NK-92 treated with Interleukin-12 subunit alpha and Interleukin-12 subunit beta, amount 100 ng/mL, for 24 hours (cell line): ENCODE measurements at regions not wholly inside any gene's neighbourhood (a gene's known extent, or its start where the extent isn't known, plus 50 kb on each side); places are given as distances from the start of the nearest gene placed in this dataset.

Experiments
- DNase-seq: peaks from one replicate; lab custom pipeline; 2025; lab: John Stamatoyannopoulos, UW

DNA sequence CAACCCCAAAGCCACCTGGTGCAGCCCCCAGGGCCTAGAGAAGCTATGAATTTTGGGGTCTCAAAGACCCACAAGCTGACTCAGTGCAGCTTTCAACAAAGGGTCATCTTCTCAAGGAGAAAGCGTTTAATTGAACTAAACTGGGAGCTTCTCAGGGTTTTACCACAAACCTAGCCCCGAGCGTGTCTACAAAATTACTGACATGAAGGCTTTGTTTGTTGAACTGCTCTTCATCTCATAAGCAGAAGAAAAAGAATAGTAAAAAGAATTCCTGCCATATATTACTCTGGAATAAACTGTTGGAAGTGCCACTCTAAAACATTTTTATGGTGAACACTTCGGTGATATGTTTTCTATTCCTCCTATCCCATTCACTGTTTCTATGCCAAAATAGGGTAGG lies 50.8 kb upstream of the INCENP start:
- no peak for DNase-seq

DNA sequence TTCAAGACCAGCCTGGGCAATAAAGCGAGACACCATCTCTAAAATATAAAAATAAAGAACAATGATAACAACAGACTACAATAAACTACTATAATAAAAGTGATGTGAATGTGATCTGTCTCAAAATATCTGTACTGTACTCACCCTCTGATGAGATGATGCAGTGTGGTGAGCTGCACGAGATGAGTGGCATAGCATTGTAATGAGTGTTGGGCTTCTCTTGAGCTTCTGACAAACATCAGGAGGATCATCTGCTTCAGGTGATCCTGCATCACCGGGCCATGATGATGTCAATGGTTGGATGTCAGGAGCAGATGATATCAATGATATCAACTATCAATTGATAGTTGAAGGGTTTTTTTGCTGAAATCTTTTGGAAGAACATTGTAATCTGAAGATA lies 52.4 kb upstream of the INCENP start:
- no peak for DNase-seq

DNA sequence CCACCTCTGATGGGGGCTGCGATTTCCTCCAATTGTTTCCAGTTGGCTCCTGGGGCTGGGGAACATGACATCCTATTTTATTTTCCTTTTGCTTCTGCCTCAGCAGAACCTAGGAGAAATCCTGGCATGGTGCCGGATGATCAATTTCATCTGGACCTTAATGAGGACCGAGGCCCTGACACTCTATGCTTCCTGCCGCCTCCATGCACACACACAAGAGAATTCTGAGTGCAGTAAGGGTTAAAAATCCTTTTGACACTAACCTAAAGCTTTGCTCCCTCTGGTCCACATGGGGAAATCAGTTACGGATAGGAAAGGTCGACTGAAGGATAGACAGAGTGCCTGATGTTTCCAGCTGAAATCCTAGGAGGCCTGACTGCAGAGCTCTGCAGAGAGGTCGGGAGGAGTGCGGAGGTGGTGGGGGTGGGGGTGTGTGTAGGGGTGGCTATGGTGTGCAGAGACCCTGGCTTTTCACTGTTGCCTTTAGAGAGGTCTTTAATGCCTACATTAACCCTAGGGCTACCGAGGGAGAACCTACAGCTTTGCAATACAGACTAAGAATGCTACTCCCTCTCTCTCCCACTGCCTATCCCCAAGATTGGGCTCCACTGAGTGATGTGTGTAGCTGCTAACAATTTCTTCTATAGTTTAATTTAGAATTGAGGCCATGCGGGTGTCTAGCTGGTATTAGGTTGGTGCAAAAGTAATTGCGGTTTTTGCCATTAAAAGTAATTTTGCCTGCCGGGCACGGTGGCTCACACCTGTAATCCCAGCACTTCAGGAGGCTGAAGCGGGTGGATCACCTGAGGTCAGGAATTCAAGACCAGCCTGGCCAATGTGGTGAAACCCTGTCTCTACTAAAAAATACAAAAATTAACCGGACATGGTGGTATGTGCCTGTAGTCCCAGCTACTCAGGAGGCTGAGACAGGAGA lies 53.6 kb upstream of the INCENP start:
- no peak for DNase-seq

DNA sequence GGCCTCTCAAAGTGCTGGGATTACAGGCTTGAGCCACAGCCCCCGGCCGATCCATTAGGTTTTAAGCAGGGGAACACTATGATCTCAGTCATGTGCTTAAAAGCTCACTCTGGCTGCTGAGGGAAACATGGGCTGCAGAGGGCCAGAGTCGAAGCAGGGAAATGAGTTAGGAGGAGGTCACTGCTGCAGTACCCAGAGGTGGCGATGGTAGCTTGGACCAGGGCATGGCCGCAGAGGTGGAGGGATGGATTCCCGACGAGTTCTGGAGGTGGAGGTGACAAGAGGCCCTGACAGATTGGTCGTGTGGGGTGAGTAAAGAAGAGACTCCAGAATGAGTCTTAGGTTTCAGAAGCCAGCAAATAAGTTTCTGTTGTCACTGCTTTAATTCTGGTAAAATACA lies 54.4 kb upstream of the INCENP start:
- no peak for DNase-seq

DNA sequence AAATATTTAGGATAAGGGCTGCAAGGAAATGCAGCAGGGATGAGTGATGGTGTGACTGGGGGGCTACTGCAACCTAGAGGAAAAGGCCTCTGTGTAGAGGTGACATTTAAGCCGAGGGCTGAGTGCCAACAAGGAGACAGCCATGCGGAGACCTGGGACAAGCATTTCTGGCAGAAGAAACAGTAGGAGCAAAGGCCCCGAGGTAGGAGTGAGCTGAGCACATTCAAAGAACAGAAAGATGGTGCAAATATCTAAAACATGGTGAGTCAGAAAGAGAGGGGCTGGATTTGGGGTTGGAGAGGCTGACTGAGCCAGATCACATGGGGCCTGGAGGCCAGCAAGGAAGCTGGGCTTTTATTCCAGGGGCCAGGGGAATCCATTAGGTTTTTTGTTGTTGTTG lies 55.1 kb upstream of the INCENP start:
- no peak for DNase-seq

DNA sequence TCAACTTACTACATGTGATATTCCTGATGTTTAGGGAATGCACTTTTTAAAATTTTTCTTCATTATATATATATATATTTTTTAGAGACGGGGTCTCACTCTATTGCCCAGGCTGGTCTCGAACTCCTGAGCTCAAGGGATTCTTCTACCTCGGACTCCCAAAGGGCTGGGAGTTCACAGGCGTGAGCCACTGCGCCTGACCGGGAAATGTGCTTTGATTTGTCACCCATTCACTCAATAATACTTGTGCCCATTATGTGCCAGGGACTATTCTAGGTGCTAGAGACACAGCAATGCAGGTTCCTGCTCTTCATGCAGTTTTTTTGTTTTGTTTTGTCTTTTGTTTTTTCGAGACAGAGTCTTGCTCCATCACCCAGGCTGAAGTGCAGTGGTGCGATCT lies 56.1 kb upstream of the INCENP start:
- no peak for DNase-seq

DNA sequence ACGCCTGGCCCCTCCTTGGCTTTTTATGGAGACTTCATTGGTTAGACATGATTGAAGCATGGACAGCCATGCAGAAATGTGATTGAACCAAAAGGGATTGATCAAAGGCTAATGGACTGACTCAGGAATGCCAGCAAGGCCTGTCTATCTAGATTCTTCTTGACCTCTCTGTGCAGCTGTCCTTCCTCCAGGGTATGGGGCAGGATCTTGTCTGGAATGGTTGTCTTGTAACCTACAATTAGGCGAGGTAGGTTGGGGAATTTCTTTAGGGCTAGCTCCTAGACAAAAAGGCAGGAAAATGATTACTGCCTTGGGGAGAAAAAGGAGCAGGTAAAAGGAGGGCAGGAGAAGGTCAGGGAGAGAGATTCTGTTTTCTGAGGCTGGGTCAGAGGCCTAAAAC lies 59.6 kb upstream of the INCENP start:
- DNase-seq, result no peak

DNA sequence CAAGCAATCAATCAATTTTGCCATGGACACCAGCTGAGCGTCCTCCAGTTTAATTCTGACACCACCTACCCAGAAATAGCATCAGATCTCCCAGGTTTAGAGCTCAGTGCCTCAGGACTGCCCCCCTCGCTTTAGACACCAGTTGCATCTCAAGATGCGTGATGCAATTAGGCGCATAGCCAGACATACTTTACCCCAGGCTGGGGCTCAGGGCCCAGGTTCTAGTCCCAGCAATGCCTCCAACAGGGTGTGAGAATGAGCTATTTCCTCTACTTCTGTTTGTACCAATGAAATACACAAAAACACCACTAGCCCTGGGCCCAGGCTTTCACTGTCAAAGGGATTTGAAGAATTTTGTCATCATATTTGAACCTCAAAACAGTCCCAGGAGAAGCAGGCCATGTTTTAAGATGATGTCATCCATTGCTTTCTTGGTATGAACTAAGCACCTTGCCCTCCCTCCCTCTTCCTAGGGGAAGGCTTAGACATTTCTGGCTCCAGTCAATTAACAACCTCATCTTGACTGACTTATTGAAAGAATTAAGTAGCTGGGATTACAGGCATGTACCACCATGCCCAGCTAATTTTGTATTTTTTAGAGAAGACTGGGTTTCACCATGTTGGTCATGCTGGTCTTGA lies 61.5 kb upstream of the INCENP start:
- DNase-seq, result no peak

DNA sequence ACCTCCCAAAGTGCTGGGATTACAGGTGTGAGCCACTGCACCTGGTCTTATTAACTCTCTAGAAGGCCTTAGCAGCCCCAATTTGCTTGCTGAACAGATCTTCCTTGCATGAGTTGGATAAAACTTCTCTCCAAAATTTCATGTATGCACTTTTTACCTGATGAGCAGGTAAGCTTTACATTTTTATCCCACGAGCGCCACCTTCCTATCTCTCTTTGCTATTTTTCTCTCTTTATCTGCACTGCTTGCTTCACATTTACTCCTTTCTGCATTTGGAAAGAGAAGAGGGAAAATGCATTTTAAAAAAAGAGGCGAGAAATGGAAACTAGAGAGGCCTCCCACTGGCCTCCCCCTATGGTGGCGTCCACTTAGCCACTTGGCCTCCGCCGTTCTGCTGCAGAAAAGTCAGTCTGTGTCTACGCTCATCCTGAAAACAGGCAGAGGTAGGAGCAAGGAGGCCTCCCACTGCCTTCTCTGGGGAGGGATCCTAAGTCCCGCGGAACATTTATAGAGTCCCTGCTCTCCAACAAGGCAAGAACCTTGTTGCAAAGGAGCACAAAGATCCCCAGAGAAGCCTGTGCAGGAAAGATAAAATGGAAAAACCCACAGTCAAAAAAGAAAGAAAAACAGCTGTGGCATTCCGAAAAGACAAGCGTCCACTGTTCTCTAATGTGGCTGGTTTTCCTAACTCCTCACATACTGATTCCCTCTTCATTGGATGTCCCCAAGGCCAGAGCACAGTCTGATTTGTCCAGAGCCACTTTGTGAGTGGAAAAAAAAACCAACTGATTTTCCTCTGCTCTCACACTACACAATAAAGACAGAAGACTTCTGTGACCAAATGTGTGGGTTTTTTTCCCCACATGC lies 62.2 kb upstream of the INCENP start:
- DNase-seq, result no peak

DNA sequence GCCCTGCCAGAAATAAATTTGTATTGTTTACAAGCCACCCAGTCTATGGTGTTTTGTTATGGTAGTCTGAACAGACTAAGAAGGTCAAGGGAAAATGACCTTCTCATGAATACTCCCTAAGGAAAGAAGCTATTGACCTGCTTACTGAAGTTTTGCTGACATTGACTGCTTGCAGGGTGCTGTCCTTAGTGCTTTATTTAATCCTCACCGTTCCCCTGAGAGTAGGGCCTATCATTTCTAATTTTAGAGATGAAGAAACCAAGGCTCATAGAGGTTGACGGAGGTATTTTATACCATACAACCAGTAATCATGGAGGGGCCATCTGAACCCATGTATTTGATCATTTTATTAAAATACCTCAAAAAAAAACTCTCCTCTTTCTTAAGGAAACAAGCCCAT lies 66.7 kb upstream of the INCENP start:
- DNase-seq, result no peak

DNA sequence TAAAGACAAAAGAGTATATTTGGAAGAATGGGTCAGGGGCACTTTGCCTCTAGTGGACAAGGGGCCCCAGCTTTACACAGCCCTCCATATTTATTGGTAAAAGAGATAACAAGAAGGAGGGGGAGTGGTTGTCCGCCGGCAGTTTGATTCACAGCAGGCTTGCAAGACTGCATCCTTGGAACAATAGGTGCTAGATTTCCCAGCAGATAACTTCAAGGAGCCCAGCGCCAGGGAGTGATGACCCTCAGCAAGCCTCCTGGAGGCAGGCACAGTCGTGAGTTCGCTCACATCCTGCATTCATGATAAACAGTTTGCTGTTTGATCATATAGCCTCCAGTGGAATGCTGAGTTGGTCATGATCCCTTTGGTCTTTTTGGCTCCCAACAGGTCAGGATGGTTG lies 67.8 kb upstream of the INCENP start:
- no peak for DNase-seq

DNA sequence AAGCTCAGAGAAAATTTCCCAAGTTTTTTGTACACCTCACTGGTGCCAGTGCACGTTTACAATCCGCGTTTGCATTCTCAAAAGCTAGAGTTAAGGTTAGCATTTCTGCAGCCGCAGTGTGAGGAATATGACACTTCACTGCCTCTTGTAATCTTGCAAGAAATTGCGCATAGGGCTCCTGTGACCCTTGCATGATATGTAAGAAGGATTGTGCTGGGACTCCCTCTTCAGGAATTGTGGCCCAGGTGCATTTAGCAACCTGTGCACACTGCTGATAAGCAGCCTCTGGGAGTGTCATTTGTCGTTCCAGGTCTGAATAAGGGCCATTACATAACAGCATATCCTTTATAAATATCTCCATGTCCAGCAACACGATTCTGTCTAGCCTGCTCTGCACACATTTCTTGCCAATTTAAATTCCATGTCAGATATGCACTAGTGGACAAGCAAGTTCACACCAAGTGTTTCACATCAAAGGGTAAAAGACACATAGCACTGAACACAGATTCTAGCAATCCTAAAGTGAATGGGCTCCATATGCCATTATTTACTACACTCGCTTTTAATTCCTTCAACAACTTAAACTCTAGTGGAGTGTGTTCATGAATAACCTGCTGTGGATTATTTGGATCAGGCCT lies 69.2 kb upstream of the INCENP start:
- DNase-seq, result peak; percentile 71

DNA sequence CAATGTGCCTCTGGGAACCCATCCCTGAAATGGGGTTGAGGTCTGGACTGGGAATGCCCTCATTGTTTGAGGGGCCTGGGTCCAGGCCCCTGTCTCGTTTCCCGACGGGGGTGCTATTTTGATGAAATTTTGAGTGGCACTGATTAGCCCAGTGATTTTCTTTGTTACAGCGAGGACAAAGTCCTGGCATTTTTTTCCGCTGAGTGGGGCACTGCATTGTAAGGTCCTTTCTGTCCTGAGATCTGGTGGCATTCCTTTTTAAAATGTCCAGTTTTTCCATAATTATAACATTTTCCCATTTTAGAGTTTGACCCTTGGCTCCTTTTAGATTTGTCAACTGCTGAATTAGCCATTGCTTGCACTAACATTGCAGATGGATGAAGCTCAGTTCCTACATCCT lies 69.7 kb upstream of the INCENP start:
- no peak for DNase-seq

DNA sequence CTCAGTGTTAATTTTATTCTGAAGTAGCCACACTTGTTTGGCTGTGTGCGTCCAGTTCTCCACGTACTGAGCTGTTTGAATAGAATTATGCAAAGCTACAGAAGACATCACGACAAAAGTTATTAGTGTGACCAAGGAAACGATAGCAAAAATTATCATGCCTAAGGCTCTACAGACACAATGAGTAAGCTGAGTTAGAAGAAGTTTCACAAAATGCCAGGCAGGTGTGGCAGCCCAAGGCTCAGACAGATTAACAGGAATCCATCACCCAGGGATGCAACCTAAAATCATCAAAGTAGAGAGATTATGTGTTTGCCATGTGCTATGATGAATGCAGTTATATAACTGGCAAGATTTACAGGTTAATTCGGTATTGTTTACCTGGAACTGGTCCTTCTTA lies 73.1 kb upstream of the INCENP start:
- no peak for DNase-seq

DNA sequence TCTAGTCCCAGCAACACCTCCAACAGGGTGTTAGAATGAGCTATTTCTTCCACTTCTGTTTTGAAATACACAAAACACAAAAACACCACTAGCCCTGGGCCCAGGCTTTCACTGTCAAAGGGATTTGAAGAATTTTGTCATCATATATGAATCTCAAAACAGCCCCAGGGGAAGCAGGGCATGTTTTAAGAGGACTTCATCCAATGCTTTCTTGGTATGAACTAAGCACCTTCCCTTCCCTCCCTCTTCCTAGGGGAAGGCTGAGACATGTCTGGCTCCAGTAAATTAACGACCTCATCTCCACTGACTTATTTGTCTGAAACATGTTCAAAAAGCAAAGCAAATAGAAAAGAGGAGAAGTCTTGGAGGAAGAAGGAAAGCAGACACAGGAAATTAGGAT lies 75.7 kb upstream of the INCENP start:
- no peak for DNase-seq

DNA sequence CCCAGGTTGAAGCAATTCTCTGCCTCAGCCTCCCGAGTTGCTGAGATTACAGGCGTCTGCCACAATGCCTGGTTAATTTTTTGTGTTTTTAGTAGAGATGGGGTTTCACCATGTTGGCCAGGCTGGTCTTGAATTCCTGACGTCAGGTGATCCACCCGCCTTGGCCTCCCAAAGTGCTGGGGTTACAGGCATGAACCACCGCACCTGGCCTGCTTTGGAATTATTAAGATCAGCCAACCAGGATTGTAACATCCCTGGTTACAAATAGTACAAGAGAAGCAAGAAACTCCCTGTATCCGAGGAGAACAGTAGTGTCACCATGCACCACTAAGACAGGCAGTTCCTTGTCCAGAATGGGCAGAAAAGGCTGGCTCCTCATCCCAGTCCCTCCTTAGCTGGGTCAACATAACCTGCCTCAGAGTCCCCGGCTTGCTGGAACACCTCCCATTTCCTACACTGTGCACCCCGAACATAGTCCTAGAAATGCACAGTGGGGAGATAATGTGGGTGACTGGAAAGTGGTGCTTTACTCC lies 77.2 kb upstream of the INCENP start:
- DNase-seq, result no peak

DNA sequence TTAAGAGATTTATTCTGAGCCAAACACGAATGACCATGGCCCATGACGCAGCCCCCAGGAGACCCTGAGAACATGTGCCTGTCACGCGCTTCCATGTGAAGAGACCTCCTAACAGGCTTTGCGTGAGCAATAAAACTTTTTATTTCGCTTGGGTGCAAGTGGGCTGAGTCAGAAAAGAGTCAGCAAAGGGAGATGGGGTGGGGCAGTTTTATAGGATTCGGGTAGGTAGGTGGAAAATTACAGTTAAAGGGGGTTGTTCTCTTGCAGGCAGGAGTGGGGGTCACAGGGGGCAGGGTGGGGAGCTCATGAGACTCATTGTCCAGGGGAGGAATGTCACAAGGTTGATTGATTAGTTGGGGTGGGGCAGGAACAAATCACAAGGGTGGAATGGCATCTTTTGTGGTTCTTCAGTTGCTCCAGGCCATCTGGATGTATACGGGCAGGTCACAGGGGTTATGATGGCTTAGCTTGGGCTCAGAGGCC lies 77.2 kb upstream of the FTH1 start:
- DNase-seq, result no peak

DNA sequence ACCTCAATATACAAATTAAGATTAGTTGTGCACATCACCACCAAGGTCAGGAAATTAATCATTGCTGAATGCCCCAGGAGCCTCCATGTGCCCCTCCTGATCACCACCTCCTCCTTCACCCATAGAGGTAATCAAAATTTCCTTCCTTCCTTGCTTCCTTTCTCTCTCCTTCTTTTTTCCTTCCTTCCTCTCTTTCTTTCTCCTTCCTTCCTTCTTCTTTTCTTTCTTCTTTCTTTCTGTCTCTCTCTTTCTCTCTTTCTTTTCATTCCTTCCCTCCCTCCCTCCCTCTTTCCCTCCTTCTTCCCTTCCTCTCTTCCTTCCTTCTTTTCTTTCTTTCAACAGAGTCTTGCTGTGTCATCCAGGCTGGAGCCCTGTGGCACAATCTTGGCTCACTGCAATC lies 67.9 kb upstream of the FTH1 start:
- DNase-seq, result no peak

DNA sequence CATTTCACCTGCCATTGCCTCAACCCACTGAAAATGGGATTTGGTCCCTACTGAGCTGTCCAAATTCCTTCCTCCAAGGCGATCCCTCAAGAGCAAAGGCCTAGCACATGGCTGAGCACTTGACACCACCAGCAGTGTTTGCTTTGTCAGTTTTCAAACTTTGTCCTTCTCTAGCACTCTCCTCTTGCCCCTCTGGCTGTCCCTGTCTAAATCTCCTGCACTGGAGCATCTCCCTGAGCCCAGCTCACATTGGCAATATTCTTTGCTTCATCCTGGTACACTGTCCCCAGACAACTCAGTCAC lies 66.6 kb upstream of the FTH1 start:
- DNase-seq, result no peak

DNA sequence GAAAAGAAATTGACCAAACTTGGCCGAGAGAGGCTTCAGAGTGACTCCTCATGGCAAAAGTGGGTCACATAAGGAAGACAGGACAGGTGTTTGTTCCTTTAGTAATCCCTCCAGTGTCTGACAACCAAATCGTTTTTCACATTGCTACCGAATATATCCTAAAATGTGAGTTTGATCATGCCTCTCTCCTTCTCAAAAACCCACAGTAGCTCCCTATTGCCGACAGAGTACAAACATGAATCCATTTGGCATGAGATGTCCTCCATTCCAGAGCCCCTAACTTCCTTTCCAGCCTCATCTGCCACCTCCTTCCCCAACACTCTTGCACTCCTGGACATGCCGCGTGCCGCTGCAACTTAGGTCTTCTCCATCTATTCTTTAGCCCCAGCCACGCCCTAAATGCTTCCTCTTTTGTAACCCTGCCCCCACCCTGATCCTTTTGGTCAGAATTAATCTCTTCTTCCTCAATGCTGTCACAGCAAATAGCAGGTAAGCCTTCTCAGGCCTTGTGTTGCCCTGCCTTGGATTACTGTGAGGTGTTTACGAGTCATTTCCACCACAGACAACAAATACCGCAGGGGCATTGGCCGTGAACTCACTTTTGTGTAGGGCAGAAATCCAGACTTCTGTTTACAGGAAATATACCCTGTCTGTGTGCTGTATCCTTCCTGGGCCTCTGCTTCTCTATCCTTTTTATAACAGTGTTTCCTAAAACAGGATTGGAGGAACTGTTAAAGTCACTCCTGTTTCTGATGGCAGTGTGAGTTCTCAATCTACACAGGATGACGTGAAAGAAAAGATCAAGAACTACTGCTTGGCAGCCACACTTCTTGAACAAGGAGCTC lies 66.0 kb upstream of the FTH1 start:
- DNase-seq, result peak; percentile 53

DNA sequence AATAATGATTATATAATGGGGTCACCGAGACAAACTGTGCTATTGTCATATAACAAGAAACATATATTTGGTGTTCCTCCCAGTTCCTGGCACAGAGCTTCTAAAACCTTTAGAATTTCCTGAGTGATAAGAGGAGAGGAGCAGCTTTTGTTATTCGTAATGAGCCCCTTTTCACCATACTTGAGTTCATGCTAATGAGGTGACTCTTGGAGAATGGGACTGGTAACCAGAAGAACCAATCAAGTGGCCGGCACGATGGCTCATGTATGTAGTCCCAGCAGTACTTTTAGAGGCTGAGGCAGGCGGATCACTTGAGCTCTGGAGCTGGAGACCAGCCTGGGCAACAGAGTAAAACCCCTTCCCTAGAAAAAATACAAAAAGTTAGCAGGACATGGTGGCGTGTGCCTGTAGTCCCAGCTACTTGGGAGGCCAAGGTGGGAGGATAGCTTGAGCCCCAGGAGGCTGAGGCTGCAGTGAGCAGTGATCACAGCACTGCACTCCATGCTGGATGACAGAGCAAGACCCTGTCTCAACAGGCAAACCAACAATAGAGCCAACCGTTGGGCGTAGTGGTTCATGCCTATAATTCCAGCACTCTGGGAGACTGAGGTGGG lies 62.7 kb upstream of the FTH1 start:
- no peak for DNase-seq
